Thyroid gland (tissue), 4 donors: ENCODE measurements at regions not wholly inside any gene's neighbourhood (a gene's known extent, or its start where the extent isn't known, plus 50 kb on each side); places are given as distances from the start of the nearest gene placed in this dataset.

Source experiments
- DNase-seq, 2 donors: peaks; one replicate each; pipeline ENCODE4 v3.0.0-alpha.2; 2019
- H3K27ac ChIP-seq, 3 donors: fragments of 200-600 bp; sonication (generic); 1 replicate in 2 of 3; 2 replicates in 1 of 3; pipeline ENCODE4 v1.5.1; 2016 to 2019; ENCODE audit warnings: mild to moderate bottlenecking in 1 of 3, moderate library complexity in 1 of 3
- H3K27me3 ChIP-seq: fragments of 200-600 bp; sonication (generic); one replicate; pipeline ENCODE4 v1.5.1; 2019
- H3K36me3 ChIP-seq, 2 donors: fragments of 200-600 bp; sonication (generic); one replicate each; pipeline ENCODE4 v1.5.1; 2016 to 2019
- H3K4me1 ChIP-seq, 2 donors: fragments of 200-600 bp; sonication (generic); one replicate each; pipeline ENCODE4 v1.5.1; 2017 to 2019
- H3K4me3 ChIP-seq, 3 donors: fragments of 200-600 bp; sonication (generic); replicated peaks in 1 of 3; 1 replicate in 2 of 3; 2 replicates in 1 of 3; pipeline ENCODE4 v1.5.1; 2016; ENCODE audit warnings: mild to moderate bottlenecking in 1 of 3
- H3K9me3 ChIP-seq: fragments of 200-600 bp; sonication (generic); one replicate; pipeline ENCODE4 v1.5.1; 2017
- POLR2A ChIP-seq, 2 donors: fragments of 450-650 bp; IDR thresholded peaks; one replicate each; pipeline ENCODE4 v1.6.1; 2017; ENCODE audit warnings: antibody characterized with exemption in 2 of 2, mild to moderate bottlenecking in 2 of 2, moderate library complexity in 1 of 2
- WGBS, 2 donors: methylation state at CpG; one replicate each; pipeline ENCODE4 v1.1.5; 2017; 5-methylcytosine and 5-hydroxymethylcytosine counted together
- intact Hi-C: fragments of 100-400 bp; cut with DNase I; formaldehyde crosslinking; loops from one replicate; pipeline ENCODE4 v1.15.1; 2023
- TF ChIP-seq, protein P1 (sequence below), 6 experiments: fragments of 200-600 bp in 3 of 6; fragments of 450-650 bp in 3 of 6; sonication (generic) in 3 of 6; IDR thresholded peaks; one replicate each; pipeline ENCODE4 v1.5.1; 2016 to 2019; ENCODE audit warnings: antibody characterized with exemption in 6 of 6, mild to moderate bottlenecking in 2 of 6, inconsistent platforms in 1 of 6, moderate library complexity in 1 of 6

DNA sequence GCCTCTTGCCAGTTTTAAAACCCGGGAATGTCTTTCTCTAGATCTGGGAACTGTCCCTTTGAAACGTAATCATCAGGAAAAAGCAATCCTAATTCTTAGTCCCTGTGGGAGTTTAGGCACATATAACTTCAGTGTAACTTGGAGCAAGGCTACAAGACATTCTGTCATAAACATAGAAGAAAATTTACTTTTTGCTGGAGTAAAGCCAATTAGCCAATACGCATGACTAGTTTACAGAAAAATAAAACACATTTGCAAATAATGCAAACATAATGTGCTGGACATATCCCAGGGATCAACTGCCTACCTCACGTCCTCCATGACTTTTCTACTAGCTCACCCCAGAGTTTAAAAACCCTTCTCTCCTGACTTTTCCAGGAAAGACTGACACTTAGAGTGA, 970.6 kb downstream of the MRPL39 start:
- H3K27me3 ChIP-seq = no peaks in the 10 kb centered on the region
- WGBS, 2 donors = 61 to 70% methylated on average over 4 of the region's 4 CpGs
- no peak overlapping the region for H3K4me3 ChIP-seq
- no peaks in the 10 kb centered on the region for H3K36me3 ChIP-seq
- DNase-seq = no peak
- H3K27ac ChIP-seq = no peak overlapping the region
- H3K9me3 ChIP-seq = no peaks in the 10 kb centered on the region
- TF ChIP-seq, protein P1, sequence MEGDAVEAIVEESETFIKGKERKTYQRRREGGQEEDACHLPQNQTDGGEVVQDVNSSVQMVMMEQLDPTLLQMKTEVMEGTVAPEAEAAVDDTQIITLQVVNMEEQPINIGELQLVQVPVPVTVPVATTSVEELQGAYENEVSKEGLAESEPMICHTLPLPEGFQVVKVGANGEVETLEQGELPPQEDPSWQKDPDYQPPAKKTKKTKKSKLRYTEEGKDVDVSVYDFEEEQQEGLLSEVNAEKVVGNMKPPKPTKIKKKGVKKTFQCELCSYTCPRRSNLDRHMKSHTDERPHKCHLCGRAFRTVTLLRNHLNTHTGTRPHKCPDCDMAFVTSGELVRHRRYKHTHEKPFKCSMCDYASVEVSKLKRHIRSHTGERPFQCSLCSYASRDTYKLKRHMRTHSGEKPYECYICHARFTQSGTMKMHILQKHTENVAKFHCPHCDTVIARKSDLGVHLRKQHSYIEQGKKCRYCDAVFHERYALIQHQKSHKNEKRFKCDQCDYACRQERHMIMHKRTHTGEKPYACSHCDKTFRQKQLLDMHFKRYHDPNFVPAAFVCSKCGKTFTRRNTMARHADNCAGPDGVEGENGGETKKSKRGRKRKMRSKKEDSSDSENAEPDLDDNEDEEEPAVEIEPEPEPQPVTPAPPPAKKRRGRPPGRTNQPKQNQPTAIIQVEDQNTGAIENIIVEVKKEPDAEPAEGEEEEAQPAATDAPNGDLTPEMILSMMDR (IDR thresholded peaks at IDR 0.05) = no peak
- TF ChIP-seq POLR2A (IDR thresholded peaks at IDR 0.05) = no peak
- intact Hi-C loops = no loop called here
- no peaks in the 10 kb centered on the region for H3K4me1 ChIP-seq

DNA sequence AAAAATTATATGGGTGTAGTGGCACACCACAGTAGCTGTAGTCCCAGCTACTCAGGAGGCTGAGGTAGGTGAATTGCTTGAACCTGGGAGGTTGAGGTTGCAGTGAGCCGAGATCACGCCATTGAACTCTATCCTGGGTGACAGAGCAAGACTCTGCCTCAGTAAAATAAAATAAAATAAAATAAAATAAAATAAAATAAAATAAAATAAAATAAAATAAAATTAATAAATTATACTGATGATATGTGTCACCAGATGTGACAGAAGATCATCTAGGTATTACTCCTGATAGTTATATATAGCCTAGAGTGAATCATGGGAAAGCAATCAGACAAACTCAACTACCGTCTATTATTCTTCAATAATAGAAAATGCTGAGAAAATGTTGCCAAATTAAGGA, 972.5 kb downstream of the MRPL39 start:
- intact Hi-C loops = no loop called here
- 95 to 97% methylated on average over 3 of the region's 3 CpGs for WGBS, 2 donors
- Histone ChIP-seq H3K4me1 (no peaks in the 10 kb centered on the region), H3K9me3 (no peaks in the 10 kb centered on the region), H3K4me3 (no peak overlapping the region), H3K27me3 (no peaks in the 10 kb centered on the region), H3K27ac (no peak overlapping the region), H3K36me3 (no peaks in the 10 kb centered on the region)
- TF ChIP-seq, protein P1 (IDR thresholded peaks at IDR 0.05) = no peak
- no peak for TF ChIP-seq POLR2A (IDR thresholded peaks at IDR 0.05)
- DNase-seq = no peak

DNA sequence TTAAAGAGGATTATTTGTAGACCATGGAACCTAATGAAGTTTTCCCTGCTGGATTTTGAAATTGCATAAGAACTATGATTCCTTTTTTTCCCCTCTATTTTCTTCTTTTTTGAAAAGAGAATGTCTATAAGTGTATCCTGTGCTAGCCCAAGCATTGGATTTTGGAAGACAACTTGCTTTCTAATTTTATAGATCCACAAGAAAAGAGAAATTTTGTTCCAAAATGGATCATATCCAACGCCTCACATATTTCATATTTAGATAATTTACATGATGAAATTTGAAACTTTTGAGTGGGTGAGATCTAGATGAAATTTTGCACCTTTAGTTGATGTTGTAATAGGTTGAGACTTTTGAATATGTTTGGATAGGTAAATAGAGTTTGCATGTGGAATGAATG, 978.7 kb downstream of the MRPL39 start:
- TF ChIP-seq POLR2A (IDR thresholded peaks at IDR 0.05) = no peak
- TF ChIP-seq, protein P1 (IDR thresholded peaks at IDR 0.05) = no peak
- WGBS, 2 donors = 72 to 73% methylated on average over 1 of the region's 1 CpG
- H3K9me3 ChIP-seq = no peaks in the 10 kb centered on the region
- H3K27ac ChIP-seq = no peak overlapping the region
- H3K27me3 ChIP-seq = no peaks in the 10 kb centered on the region
- DNase-seq = no peak
- intact Hi-C loops = no loop called here
- H3K4me3 ChIP-seq = no peak overlapping the region
- no peaks in the 10 kb centered on the region for H3K36me3 ChIP-seq
- peaks cover 0 to 7% of the 10 kb centered on the region in 2 donors for H3K4me1 ChIP-seq

DNA sequence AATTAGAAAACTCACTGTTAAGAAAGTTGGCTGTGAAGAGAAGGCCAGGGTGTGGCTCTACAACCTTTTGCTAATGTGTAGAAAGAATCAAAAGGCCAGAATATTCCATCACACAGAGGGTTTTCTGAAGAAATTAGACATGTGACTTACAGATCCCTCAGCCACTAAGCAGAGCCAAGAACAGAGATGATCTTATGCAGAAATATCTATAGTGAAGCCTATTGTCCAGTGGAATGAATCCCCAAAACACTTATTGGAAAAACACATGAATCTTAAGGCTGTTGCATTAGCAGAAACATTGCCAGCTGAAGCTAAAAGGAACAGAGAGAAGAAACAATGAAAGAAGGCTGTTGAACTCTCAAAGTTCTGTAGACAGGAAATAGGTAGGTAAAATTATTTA, 979.2 kb downstream of the MRPL39 start:
- intact Hi-C loops = no loop called here
- TF ChIP-seq, protein P1 (IDR thresholded peaks at IDR 0.05) = no peak
- no peak for TF ChIP-seq POLR2A (IDR thresholded peaks at IDR 0.05)
- no peaks in the 10 kb centered on the region for H3K27me3 ChIP-seq

DNA sequence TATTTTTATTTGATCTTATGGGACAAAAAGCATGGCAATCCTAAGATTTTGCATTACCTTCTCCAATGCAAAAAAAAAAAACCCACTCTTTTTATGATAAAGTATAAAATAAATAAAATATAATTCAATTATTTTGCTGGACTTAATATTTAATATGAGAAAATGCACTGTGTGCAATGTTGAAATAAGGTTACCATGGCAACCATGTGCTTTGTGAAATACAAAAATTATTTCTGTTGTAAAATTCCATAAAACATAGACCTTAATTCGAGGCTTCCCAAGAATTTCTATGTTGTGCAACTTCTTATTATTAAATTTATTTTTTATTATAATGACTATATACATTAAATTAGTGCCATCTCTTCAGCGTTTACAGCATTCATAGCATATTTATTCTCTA, 989.5 kb downstream of the MRPL39 start:
- H3K36me3 ChIP-seq = no peaks in the 10 kb centered on the region
- no peaks in the 10 kb centered on the region for H3K4me1 ChIP-seq
- no peaks in the 10 kb centered on the region for H3K27me3 ChIP-seq
- H3K27ac ChIP-seq = no peak overlapping the region
- intact Hi-C loops = no loop called here
- no peak for TF ChIP-seq POLR2A (IDR thresholded peaks at IDR 0.05)
- TF ChIP-seq, protein P1 (IDR thresholded peaks at IDR 0.05) = no peak
- no peaks in the 10 kb centered on the region for H3K9me3 ChIP-seq
- no peak for DNase-seq
- 77 to 81% methylated on average over 2 of the region's 2 CpGs for WGBS, 2 donors
- no peak overlapping the region for H3K4me3 ChIP-seq

More for the DNA sequence above, 979.2 kb downstream of the MRPL39 start:
- Histone ChIP-seq H3K9me3 (no peaks in the 10 kb centered on the region), H3K4me3 (no peak overlapping the region), H3K36me3 (no peaks in the 10 kb centered on the region), H3K4me1 (peaks cover 0 to 7% of the 10 kb centered on the region in 2 donors), H3K27ac (no peak overlapping the region)
- DNase-seq = no peak
